H54 (cell line): ENCODE measurements at regions not wholly inside any gene's neighbourhood (a gene's known extent, or its start where the extent isn't known, plus 50 kb on each side); places are given as distances from the start of the nearest gene placed in this dataset.
"Not testable (repeated sequence)": the region's sequence is repeated elsewhere in the genome, so short reads cannot be mapped to it uniquely, and the experiment has no call there.

Experiments
- DNase-seq: peaks from one replicate; pipeline ENCODE4 v3.0.0; 2011; ENCODE audit warnings: low spot score, mixed read lengths; ENCODE audit not compliant: insufficient read length
- FAIRE-seq: peaks from 3 replicates; lab custom pipeline; 2011; peaks lifted over from hg19 to GRCh38; lab: Jason Lieb, UNC
- POLR2A ChIP-seq: IDR thresholded peaks from 2 replicates; pipeline ENCODE4 v1.6.1; 2011; ENCODE audit warnings: low read depth, mild to moderate bottlenecking, low read length

DNA sequence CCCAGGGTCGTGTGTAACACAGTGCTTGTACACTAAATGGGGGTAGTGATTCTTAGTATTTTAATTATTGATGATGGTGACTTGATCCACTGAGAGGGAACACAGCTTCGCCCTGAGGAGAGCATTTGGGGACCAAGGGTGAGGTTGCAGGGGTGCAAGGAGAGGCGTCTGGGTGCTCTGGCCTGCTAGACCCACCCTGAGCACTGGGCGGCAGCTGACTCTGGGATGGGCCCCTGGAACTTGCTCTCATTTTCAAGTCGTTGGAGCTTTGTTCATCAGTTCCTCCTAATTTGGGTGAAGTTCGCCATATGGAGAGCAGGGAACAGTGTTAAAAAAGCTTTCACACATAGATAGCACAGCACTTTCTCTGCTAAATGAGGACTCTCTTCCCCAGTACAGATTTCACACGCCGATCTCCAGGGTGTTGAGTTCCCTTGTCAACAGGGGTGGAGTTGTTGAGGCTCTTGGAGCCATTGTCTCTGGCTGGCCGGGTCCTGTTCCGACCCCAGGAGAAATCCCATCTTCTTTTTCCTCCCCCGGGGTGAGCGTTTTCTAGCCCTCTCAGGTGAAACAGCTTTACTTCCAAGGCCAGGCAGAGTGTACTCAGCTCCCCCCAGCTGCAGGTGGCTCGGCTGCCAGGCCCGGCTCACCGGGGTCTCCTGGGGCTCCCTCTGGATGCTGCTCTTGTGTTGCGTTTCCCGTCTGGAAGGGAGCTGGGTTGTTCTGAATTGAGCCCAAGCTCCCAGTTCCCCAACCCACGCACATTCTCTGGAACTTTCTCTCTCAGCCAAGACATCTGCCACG, 367.4 kb downstream of the RPS6KC1 start:
- TF ChIP-seq POLR2A = no peak
- DNase-seq = no peak
- FAIRE-seq = no peak

DNA sequence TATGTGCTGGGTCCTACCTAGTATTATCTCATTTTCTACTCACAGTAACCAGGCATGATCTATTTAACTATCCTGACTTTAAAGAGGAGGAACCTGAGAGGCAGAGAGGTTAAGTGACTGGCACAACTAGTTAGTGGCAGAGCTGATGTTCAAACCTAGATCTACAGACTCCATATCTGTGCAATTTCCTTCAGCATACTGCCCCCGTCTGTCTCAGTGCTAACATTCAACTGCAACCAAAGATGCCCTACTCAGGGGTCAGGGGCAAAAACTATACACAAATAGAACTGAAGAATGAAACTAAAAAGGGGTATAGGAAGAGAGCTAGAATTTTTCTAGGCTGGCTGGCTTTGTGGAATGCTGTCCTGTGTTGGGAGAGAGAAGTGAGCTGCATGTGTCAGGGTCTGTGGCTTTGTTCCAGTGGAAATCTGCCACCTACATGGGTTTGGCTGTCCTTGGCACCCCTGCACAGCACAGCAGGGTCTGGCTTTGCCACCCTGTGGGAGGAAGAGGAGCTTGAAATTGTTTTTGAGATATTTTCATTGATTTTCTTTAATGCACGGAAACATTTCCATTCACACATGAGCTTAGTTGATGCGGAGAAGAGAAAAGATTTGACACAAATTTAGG, 368.5 kb downstream of the RPS6KC1 start:
- DNase-seq (no peak), FAIRE-seq (no peak)

DNA sequence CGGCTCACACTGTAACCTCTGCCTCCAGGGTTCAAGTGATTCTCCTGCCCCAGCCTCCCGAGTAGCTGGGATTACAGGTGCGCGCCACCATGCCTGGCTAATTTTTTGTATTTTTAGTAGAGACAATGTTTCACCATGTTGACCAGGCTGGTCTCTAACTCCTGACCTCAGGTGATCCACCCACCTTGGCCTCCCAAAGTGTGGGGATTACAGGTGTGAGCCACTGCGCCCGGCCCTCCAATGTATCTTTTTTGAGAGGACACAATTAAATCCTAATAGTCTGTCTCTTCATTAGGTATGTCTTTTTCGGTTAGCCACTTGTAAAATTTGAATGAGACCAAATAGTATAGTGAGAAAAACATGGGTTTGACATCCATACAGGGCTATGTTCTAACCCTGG, 370.1 kb downstream of the RPS6KC1 start:
- DNase-seq, FAIRE-seq: not testable (repeated sequence)

More for the DNA sequence above, 368.5 kb downstream of the RPS6KC1 start:
- no peak for TF ChIP-seq POLR2A

DNA sequence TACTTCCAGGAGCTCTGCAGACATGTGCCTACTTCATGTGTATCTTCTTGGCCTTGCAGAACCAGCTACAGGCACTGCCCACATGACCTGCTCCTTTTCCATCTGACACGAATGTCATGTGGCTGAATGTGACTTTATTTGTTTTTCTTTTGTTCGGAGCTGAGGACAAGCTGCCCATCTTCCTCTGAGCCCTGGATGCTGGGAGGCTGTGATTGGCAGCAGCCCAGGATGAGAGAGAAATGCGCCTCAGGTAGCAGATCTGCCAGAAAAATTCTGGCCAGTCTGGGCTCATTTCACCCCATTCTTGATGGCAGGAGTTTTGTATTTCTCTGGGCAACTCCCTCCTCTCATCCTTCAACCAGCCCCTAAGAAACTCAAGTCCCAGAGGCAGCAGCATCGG, 372.0 kb downstream of the RPS6KC1 start:
- FAIRE-seq = no peak
- TF ChIP-seq POLR2A = no peak
- no peak for DNase-seq

DNA sequence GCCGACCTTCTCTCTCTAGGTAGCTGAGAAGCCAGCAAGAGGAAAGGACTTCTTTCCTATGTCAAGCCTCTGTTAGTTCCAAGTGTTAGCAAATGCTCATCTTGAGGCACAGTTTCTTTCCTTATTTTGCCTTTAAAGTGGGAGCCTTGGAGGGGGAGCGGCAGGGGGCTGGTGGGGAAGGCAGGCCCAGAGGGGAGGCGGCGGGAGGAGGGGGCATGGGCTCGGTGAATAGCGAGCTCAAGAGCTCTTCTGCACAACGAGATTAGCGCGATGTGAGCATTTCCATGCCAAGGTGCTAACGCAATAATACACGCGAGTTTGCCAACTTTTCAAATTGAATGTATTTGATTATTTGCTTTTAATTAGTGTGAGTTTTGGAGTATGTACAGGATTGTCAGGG, 372.6 kb downstream of the RPS6KC1 start:
- DNase-seq = no peak
- no peak for FAIRE-seq
- no peak for TF ChIP-seq POLR2A

DNA sequence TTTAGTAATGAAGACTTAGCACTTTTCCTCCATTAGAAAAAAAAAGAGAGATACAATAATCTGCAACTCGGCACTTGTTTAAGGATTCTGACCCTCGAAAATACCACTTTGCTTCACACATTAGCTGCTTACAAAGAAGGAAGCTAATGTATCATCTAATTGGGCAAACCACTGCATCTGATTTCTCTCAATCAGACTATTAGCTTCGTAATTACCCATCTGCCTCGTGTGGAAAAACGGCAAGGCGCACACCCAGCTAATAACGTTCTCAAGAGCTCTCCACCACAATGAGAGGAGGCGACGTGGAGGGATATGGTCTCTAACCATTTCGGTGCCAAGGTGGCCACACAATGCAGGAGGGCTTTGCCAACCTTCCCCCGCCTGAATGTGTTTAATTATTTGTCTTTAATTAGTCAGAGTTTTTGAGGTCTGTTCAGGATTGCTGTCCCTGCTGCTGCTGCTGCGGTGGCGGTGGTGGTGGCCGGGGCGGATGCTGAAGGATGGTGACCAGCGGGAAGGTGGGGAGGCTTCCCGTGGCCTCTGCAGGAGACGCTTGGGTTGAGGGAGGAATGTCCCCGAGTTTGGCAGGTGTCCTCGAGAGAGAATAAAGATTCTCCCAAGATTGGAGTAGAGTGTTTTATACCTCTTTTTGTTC, 374.5 kb downstream of the RPS6KC1 start:
- no peak for TF ChIP-seq POLR2A
- FAIRE-seq (no peak), DNase-seq (no peak)

DNA sequence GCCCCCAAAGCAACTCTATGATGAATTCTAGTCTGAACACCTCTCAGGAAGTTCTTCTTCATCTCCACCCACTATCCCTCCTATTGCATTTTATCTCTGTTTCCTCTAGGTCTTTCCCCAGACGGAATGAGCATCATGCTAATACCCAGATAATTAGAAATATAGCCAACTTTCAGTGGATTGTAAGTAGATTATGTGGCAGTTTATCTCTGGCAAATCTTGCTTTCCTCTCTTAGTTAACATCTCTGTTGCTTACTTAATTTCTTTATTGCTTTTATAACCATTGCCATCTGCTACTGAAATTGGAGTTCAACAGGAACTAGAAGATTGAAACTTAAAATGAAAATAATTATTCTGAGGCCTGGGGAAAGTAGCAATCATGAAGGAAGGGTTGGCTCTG, 378.6 kb downstream of the RPS6KC1 start:
- FAIRE-seq (no peak), DNase-seq (no peak)
- no peak for TF ChIP-seq POLR2A

DNA sequence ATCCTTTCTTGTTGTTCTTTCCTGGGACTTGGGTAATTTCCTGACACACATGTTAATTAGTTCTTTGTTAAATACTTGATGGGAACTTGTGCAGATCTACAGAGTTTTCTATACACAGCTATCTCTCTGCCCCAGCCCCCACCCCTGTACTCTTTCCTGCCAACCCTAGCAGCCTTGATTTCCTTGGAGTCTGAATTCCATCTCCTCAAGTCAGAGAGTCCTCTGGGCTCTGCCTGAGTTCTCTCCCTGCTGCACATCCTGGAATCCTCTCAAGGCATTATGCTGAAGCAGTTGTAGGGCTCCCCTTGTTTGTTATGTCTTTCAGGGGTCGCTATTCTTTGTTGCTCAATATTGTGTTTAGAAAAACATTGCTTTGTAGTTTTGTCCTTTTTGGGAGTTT, 384.7 kb downstream of the RPS6KC1 start:
- no peak for TF ChIP-seq POLR2A
- DNase-seq (no peak), FAIRE-seq (no peak)

DNA sequence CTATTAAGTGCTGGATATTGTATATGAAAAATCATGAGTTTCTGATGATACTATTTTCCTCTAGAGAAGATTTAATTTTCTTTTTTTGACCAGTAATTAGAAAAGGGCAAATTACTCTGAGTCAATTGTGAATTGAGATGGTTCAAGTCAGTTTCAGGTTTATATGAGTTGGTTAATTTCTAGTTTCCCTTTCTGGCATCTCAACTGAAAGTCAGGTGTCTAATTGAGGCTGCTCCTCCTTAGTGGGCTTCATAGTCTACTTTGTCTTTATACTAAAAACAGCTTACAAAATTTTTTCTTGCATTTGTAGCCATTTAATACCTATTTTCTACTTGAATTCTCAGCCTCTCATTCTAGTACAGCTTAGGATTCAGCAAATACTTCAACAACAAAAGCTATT, 387.3 kb downstream of the RPS6KC1 start:
- FAIRE-seq (no peak), DNase-seq (no peak)
- no peak for TF ChIP-seq POLR2A

DNA sequence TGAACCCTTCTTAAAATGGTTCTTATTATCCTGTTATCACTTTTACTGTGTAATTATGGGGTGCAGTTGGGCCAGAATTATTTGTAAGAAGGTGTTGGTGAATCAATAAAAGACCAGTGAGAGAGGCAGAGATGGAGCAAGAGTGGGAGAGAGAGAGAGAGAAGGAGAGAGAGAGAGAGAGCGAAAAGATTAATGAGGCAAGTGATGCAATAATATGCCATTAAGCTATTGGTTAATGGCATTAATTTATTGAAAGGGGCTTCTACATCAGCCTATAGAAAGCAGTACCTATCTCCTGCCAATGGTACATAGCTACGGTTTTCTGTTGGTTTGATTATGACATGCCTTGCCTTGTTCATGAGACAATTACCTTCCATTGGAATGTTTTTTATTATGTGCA, 388.7 kb downstream of the RPS6KC1 start:
- DNase-seq (no peak), FAIRE-seq (no peak)
- no peak for TF ChIP-seq POLR2A

DNA sequence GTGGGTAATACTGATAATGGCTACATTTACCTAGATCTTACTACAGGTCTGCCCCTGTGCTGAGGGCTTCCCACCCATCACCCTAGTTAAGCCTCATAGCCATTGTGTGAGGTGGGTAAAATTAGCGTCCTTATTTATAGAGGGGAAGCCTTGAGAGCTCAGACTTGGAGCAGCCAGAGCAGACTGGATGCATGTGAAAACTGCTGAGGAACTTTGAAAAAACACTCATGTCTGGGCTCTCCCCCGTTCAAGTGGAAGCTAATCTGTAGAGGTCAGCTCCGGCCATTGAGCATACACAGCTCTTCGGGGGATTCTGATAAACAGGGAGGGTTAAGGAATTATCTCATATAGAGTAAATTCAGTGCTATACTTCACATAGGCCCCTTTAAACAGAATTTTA, 389.7 kb downstream of the RPS6KC1 start:
- no peak for FAIRE-seq
- DNase-seq = no peak
- TF ChIP-seq POLR2A = no peak

DNA sequence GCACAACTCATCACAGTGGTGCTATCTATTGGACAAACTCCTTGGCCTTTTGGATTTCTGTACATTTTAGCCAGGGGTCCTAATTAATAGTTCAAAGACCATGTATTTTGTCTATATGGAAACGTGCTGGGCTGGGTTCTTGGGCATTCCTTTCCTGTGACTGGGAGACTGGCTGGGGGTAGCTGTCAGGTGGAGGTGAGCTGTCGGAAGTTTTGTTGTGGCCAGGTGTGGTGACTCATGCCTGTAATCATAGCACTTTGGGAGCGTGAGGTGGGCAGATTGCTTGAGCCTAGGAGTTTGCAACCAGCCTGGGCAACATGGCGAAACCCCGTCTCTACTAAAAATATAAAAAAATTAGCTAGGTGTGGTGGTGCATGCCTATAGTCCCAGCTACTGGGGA, 392.4 kb downstream of the RPS6KC1 start:
- DNase-seq = no peak
- TF ChIP-seq POLR2A = no peak
- no peak for FAIRE-seq

DNA sequence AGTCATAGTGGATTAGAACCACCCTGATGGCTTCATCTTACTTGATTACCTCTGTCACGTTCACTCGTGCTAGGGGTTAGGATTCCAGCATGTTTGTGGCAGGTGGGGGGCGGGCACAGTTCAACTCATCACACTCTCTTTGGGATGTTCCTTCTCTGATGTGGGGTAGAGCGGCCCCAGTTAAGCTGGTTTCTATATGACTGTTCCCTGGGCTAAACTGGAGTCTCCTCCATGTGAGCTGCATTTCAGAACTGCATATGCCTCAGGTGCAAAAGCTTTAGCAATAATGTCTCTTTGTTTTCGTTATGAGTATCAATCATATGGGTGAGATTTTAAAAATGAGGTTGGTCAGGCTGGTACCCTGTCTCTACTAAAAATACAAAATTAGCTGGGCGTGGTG, 393.2 kb downstream of the RPS6KC1 start:
- FAIRE-seq = no peak
- no peak for DNase-seq
- TF ChIP-seq POLR2A = no peak

DNA sequence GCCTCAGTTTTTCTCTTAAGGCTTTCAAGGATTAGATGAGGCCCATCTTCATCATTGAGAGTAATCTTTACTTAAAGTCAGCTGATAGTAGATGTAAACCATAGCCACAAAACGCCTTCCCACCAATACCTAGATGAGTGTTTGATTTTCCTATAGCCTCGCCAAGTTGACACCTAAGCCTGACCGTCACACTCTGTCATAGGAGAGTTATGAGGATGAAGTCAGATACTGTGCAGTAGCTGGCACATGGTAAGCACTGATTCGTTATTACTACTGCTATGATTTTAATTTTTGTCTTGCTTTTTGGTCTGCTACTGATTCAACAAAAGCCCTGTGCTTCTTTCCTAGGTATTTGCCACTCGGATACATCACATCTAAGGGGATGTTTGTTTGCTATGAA, 395.5 kb downstream of the RPS6KC1 start:
- DNase-seq (no peak), FAIRE-seq (no peak)
- TF ChIP-seq POLR2A = no peak
